GM12878 (cell line): ENCODE measurements at regions not wholly inside any gene's neighbourhood (a gene's known extent, or its start where the extent isn't known, plus 50 kb on each side); places are given as distances from the start of the nearest gene placed in this dataset.

Source experiments
- ATAC-seq: fragments of 200-7000 bp; cut with Tn5 transposase; 3 replicates; pipeline ENCODE4 v1.9.1; 2020; ENCODE audit warnings: mild to moderate bottlenecking, moderate library complexity
- BruUV-seq: library from RNA; stranded (reverse); fragments of 400-500 nt; replicated peaks from 2 replicates; lab custom pipeline; 2021; lab: Mats Ljungman, UMichigan
- CTCF ChIA-PET: fragments of 300-600 bp; sonication (Branson Sonifier 250); formaldehyde crosslinking; extraction: SDS; loops from one replicate; lab custom pipeline; 2021; ENCODE audit warnings: inconsistent platforms; lab: Yijun Ruan, JAX
- POLR2A ChIA-PET: fragments of 350-600 bp; formaldehyde crosslinking; extraction: SDS; loops from one replicate; lab custom pipeline; 2021; ENCODE audit warnings: inconsistent platforms; lab: Charles Lee
- RAD21 ChIA-PET: fragments of 300-600 bp; sonication (Branson Sonifier 250); formaldehyde crosslinking; loops from one replicate; lab custom pipeline; 2023; ENCODE audit warnings: antibody characterized with exemption; ENCODE audit not compliant: unreplicated experiment; lab: Charles Lee
- SMC1A ChIA-PET: fragments of 300-600 bp; sonication (Branson Sonifier 250); formaldehyde crosslinking; loops from one replicate; lab custom pipeline; 2023; ENCODE audit not compliant: unreplicated experiment, uncharacterized antibody; lab: Charles Lee
- DNase-seq: peaks from one replicate; pipeline ENCODE4 v3.0.0-alpha.2; 2011; ENCODE audit warnings: low read depth, low spot score
- FAIRE-seq: peaks from 3 replicates; lab custom pipeline; 2011; peaks lifted over from hg19 to GRCh38; lab: Jason Lieb, UNC
- H2AFZ ChIP-seq: 2 replicates; pipeline ENCODE4 v1.6.0; 2011; ENCODE audit warnings: low read depth, low read length, control low read depth; ENCODE audit not compliant: control insufficient read depth
- H3K27ac ChIP-seq: 2 replicates; pipeline ENCODE4 v1.5.1; 2011; ENCODE audit warnings: control low read depth; ENCODE audit not compliant: control insufficient read depth, insufficient read depth
- H3K27me3 ChIP-seq, 2 experiments: replicated peaks in 1 of 2; 2 replicates each; pipeline versions ENCODE4 v1.6.0 to v1.6.1; 2011; ENCODE audit warnings: low read length in 1 of 2; ENCODE audit not compliant: control insufficient read depth in 2 of 2, insufficient read depth in 2 of 2
- H3K36me3 ChIP-seq, 2 experiments: 2 replicates each; pipeline ENCODE4 v1.5.1; 2011; ENCODE audit warnings: low read length in 1 of 2; ENCODE audit not compliant: control insufficient read depth in 2 of 2, insufficient read depth in 2 of 2
- H3K4me1 ChIP-seq: 2 replicates; pipeline ENCODE4 v1.6.1; 2011; ENCODE audit warnings: mild to moderate bottlenecking, low read length, moderate library complexity, mixed read lengths; ENCODE audit not compliant: control insufficient read depth, insufficient read depth
- H3K4me2 ChIP-seq: 2 replicates; pipeline ENCODE4 v1.6.0; 2011; ENCODE audit warnings: control low read depth; ENCODE audit not compliant: control insufficient read depth, insufficient read depth
- H3K4me3 ChIP-seq: fragments of 200-600 bp; sonication (generic); 2 replicates; pipeline ENCODE4 v1.5.1; 2016
- H3K79me2 ChIP-seq: 2 replicates; pipeline ENCODE4 v1.6.0; 2011; ENCODE audit warnings: low read length; ENCODE audit not compliant: control insufficient read depth, insufficient read depth
- H3K9ac ChIP-seq: 2 replicates; pipeline ENCODE4 v1.8.0; 2011; ENCODE audit warnings: low read length, control low read depth, mixed read lengths; ENCODE audit not compliant: control insufficient read depth, insufficient read depth
- H3K9me3 ChIP-seq: replicated peaks from 3 replicates; pipeline ENCODE4 v1.5.1; 2011; ENCODE audit warnings: mild to moderate bottlenecking, low read length; ENCODE audit not compliant: control insufficient read depth, insufficient read depth
- H4K20me1 ChIP-seq: 2 replicates; pipeline ENCODE4 v1.6.0; 2011; ENCODE audit not compliant: control insufficient read depth, insufficient read depth
- ATF7 ChIP-seq: fragments of 450-650 bp; IDR thresholded peaks from 2 replicates; pipeline ENCODE4 v1.6.1; 2016; ENCODE audit warnings: low read depth, mild to moderate bottlenecking
- BCL11A ChIP-seq: IDR thresholded peaks from 2 replicates; pipeline ENCODE4 v1.6.1; 2011; ENCODE audit warnings: low read depth, low read length
- EGR1 ChIP-seq, 2 experiments: IDR thresholded peaks; 1 replicate in 1 of 2; 2 replicates in 1 of 2; pipeline ENCODE4 v1.6.1; 2011 to 2012; ENCODE audit warnings: low read depth in 2 of 2, low read length in 2 of 2, borderline replicate concordance in 1 of 2, mild to moderate bottlenecking in 1 of 2, moderate library complexity in 1 of 2
- EP300 ChIP-seq, 2 experiments: fragments of 150-350 bp in 1 of 2; IDR thresholded peaks; 2 replicates each; pipeline ENCODE4 v1.6.1; 2011 to 2012; ENCODE audit warnings: low read depth in 2 of 2, low read length in 2 of 2, borderline replicate concordance in 1 of 2, improper control_type of control experiment in 1 of 2, inconsistent platforms in 1 of 2; ENCODE audit not compliant: control insufficient read depth in 1 of 2
- HDGF ChIP-seq: fragments of 450-650 bp; IDR thresholded peaks from 2 replicates; pipeline ENCODE4 v1.6.1; 2016; ENCODE audit warnings: antibody characterized with exemption
- IKZF2 ChIP-seq, 2 experiments: fragments of 450-650 bp; IDR thresholded peaks; 2 replicates each; pipeline ENCODE4 v1.6.1; 2017; ENCODE audit warnings: mild to moderate bottlenecking in 2 of 2, moderate library complexity in 2 of 2
- LARP7 ChIP-seq: fragments of 450-650 bp; IDR thresholded peaks from 2 replicates; pipeline ENCODE4 v1.6.1; 2017; ENCODE audit warnings: mild to moderate bottlenecking
- MEF2B ChIP-seq: fragments of 450-650 bp; IDR thresholded peaks from 2 replicates; pipeline ENCODE4 v1.6.1; 2018; ENCODE audit warnings: mild to moderate bottlenecking, moderate library complexity; ENCODE audit not compliant: partially characterized antibody, poor library complexity, severe bottlenecking
- MXI1 ChIP-seq: fragments of 150-350 bp; IDR thresholded peaks from 2 replicates; pipeline ENCODE4 v1.6.1; 2011; ENCODE audit warnings: low read depth, mild to moderate bottlenecking, inconsistent platforms, low read length, improper control_type of control experiment
- NR2F1 ChIP-seq: fragments of 450-650 bp; conservative IDR thresholded peaks from 2 replicates; pipeline ENCODE4 v1.6.1; 2017; ENCODE audit warnings: mild to moderate bottlenecking
- NRF1 ChIP-seq: conservative IDR thresholded peaks from 2 replicates; pipeline ENCODE4 v1.6.1; 2011; ENCODE audit warnings: mild to moderate bottlenecking, low read depth, low read length, improper control_type of control experiment
- RBBP5 ChIP-seq: fragments of 200-600 bp; sonication (generic); conservative IDR thresholded peaks from 2 replicates; pipeline ENCODE4 v1.6.1; 2016
- SMAD5 ChIP-seq: IDR thresholded peaks from 2 replicates; pipeline ENCODE4 v1.6.1; 2016; ENCODE audit warnings: antibody characterized with exemption, low read depth
- SMARCA5 ChIP-seq: fragments of 450-650 bp; IDR thresholded peaks from 2 replicates; pipeline ENCODE4 v1.6.1; 2017; ENCODE audit warnings: mild to moderate bottlenecking
- TARDBP ChIP-seq: IDR thresholded peaks from 2 replicates; pipeline ENCODE4 v1.6.1; 2016; ENCODE audit warnings: borderline replicate concordance
- ZNF622 ChIP-seq: fragments of 450-650 bp; IDR thresholded peaks from 2 replicates; pipeline ENCODE4 v1.6.1; 2017; ENCODE audit warnings: mild to moderate bottlenecking, inconsistent platforms
- in situ Hi-C: fragments of 300-500 bp; cut with MboI; formaldehyde crosslinking; loops from 9 replicates; pipeline ENCODE4 v1.14.3; 2018; ENCODE audit warnings: mixed read lengths
- intact Hi-C: fragments of 100-400 bp; cut with micrococcal nuclease; formaldehyde crosslinking; loops from one replicate; pipeline ENCODE4 v1.14.2; 2022; ENCODE audit not compliant: unreplicated experiment
- TF ChIP-seq, protein P1 (sequence below): fragments of 450-650 bp; IDR thresholded peaks from 2 replicates; pipeline ENCODE4 v1.6.1; 2017; ENCODE audit warnings: low read depth, mild to moderate bottlenecking, moderate library complexity
- TF ChIP-seq, protein P2 (sequence below): IDR thresholded peaks from 2 replicates; pipeline ENCODE4 v1.6.1; 2012; ENCODE audit warnings: low read depth, low read length, improper control_type of control experiment
- TF ChIP-seq, protein P3 (sequence below): fragments of 150-350 bp; IDR thresholded peaks from 2 replicates; pipeline ENCODE4 v1.6.1; 2016; ENCODE audit warnings: low read depth, low read length
- TF ChIP-seq, protein P4 (sequence below): fragments of 450-650 bp; IDR thresholded peaks from 2 replicates; pipeline ENCODE4 v1.6.1; 2016; ENCODE audit warnings: mild to moderate bottlenecking

DNA sequence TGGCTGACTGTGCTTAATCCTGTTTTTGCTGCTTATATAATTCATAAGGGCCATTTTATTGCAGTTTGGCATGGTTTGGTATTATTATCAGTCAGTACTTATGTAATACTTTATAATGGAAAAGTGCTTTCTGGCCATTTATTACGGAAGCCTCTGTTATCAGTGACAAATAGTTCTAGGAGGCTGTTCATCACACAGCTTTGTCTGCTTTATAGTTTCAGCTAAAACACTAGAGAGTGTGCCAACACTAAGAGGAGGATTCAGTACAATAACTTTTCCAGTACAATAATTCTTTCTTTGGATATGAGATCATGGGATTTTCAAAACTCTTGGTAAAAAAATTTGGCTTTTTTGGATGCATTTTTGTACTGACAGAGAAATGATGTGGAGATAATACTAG lies 102.9 kb upstream of the PTGFR start (continued):
- TF ChIP-seq, protein P1, sequence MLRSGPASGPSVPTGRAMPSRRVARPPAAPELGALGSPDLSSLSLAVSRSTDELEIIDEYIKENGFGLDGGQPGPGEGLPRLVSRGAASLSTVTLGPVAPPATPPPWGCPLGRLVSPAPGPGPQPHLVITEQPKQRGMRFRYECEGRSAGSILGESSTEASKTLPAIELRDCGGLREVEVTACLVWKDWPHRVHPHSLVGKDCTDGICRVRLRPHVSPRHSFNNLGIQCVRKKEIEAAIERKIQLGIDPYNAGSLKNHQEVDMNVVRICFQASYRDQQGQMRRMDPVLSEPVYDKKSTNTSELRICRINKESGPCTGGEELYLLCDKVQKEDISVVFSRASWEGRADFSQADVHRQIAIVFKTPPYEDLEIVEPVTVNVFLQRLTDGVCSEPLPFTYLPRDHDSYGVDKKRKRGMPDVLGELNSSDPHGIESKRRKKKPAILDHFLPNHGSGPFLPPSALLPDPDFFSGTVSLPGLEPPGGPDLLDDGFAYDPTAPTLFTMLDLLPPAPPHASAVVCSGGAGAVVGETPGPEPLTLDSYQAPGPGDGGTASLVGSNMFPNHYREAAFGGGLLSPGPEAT: no peak
- TF ChIP-seq NRF1: no peak
- no peak for TF ChIP-seq ATF7
- TF ChIP-seq, protein P2, sequence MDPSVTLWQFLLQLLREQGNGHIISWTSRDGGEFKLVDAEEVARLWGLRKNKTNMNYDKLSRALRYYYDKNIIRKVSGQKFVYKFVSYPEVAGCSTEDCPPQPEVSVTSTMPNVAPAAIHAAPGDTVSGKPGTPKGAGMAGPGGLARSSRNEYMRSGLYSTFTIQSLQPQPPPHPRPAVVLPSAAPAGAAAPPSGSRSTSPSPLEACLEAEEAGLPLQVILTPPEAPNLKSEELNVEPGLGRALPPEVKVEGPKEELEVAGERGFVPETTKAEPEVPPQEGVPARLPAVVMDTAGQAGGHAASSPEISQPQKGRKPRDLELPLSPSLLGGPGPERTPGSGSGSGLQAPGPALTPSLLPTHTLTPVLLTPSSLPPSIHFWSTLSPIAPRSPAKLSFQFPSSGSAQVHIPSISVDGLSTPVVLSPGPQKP: no peak
- TF ChIP-seq TARDBP: no peak
- no peak for TF ChIP-seq EP300 (IDR thresholded peaks at IDR 0.05; ENCODE audit: borderline replicate concordance in 1 of 2, control insufficient read depth in 1 of 2, low read depth in 2 of 2, low read length in 2 of 2)
- TF ChIP-seq, protein P3, sequence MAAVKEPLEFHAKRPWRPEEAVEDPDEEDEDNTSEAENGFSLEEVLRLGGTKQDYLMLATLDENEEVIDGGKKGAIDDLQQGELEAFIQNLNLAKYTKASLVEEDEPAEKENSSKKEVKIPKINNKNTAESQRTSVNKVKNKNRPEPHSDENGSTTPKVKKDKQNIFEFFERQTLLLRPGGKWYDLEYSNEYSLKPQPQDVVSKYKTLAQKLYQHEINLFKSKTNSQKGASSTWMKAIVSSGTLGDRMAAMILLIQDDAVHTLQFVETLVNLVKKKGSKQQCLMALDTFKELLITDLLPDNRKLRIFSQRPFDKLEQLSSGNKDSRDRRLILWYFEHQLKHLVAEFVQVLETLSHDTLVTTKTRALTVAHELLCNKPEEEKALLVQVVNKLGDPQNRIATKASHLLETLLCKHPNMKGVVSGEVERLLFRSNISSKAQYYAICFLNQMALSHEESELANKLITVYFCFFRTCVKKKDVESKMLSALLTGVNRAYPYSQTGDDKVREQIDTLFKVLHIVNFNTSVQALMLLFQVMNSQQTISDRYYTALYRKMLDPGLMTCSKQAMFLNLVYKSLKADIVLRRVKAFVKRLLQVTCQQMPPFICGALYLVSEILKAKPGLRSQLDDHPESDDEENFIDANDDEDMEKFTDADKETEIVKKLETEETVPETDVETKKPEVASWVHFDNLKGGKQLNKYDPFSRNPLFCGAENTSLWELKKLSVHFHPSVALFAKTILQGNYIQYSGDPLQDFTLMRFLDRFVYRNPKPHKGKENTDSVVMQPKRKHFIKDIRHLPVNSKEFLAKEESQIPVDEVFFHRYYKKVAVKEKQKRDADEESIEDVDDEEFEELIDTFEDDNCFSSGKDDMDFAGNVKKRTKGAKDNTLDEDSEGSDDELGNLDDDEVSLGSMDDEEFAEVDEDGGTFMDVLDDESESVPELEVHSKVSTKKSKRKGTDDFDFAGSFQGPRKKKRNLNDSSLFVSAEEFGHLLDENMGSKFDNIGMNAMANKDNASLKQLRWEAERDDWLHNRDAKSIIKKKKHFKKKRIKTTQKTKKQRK: no peak

DNA sequence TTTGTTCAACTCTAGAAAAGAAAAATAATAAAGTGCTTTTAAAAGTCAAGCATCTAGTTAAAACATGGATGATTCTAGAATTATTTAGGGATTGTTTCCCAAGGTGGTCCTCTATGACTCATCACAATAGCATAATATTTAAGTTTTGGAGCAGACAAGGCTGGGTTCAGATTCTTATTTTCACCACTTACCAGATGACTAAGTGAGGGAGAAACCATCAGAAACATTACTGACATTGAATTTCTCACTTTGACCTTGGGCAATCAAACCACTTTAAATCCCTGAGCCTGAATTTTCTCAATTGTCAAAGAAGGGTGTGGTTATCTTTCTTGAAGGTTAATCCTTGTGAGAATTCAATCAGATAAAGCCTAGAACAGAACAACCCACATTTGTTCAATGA lies 102.5 kb upstream of the PTGFR start:
- Histone ChIP-seq H3K27ac (no peak overlapping the region), H3K4me3 (no peak overlapping the region), H4K20me1 (no peaks in the 10 kb centered on the region), H3K36me3 (no peaks in the 10 kb centered on the region), H3K9ac (no peak overlapping the region), H3K9me3 (no peaks in the 10 kb centered on the region), H3K4me1 (no peaks in the 10 kb centered on the region), H3K27me3 (no peaks in the 10 kb centered on the region), H3K79me2 (no peaks in the 10 kb centered on the region), H2AFZ (no peak overlapping the region), H3K4me2 (no peak overlapping the region)
- SMC1A ChIA-PET: no interaction called here
- FAIRE-seq: no peak
- CTCF ChIA-PET: no interaction called here
- BruUV-seq: no TSS peak
- ATAC-seq: no peak
- no peak for DNase-seq
- intact Hi-C loops: no loop called here
- RAD21 ChIA-PET: no interaction called here
- in situ Hi-C loops: no loop called here
- POLR2A ChIA-PET: no interaction called here
- TF ChIP-seq SMAD5 (no peak), HDGF (no peak), RBBP5 (no peak), ZNF622 (no peak), EGR1 (IDR thresholded peaks at IDR 0.05; ENCODE audit: borderline replicate concordance in 1 of 2, low read depth in 2 of 2, low read length in 2 of 2) (no peak), BCL11A (no peak), LARP7 (no peak), NR2F1 (no peak), MXI1 (no peak), IKZF2 (IDR thresholded peaks at IDR 0.05) (no peak), SMARCA5 (no peak), MEF2B (no peak)
- TF ChIP-seq, protein P4, sequence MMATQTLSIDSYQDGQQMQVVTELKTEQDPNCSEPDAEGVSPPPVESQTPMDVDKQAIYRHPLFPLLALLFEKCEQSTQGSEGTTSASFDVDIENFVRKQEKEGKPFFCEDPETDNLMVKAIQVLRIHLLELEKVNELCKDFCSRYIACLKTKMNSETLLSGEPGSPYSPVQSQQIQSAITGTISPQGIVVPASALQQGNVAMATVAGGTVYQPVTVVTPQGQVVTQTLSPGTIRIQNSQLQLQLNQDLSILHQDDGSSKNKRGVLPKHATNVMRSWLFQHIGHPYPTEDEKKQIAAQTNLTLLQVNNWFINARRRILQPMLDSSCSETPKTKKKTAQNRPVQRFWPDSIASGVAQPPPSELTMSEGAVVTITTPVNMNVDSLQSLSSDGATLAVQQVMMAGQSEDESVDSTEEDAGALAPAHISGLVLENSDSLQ: no peak
